Esophagus muscularis mucosa (tissue), 4 donors: ENCODE measurements at regions not wholly inside any gene's neighbourhood (a gene's known extent, or its start where the extent isn't known, plus 50 kb on each side); places are given as distances from the start of the nearest gene placed in this dataset.

ENCODE experiments used
- DNase-seq: peaks from one replicate; pipeline ENCODE4 v3.0.0-alpha.2; 2017; ENCODE audit errors: extremely low spot score
- H3K27ac ChIP-seq, 4 donors: fragments of 200-600 bp; sonication (generic); replicated peaks in 1 of 4; 1 replicate in 3 of 4; 2 replicates in 1 of 4; pipeline ENCODE4 v1.5.1; 2016 to 2019; ENCODE audit warnings: mild to moderate bottlenecking in 1 of 4
- H3K27me3 ChIP-seq, 4 donors: fragments of 200-600 bp; sonication (generic); one replicate each; pipeline versions ENCODE4 v1.5.1 to v1.6.0; 2016 to 2019
- H3K36me3 ChIP-seq, 4 donors: fragments of 200-600 bp; sonication (generic); one replicate each; pipeline ENCODE4 v1.5.1; 2016 to 2019
- H3K4me1 ChIP-seq, 4 donors: fragments of 200-600 bp; sonication (generic); one replicate each; pipeline ENCODE4 v1.5.1; 2016 to 2019
- H3K4me3 ChIP-seq, 4 donors: fragments of 200-600 bp; sonication (generic); 1 replicate in 2 of 4; 2 replicates in 2 of 4; pipeline ENCODE4 v1.5.1; 2016 to 2019; ENCODE audit warnings: mild to moderate bottlenecking in 4 of 4, moderate library complexity in 1 of 4
- H3K9me3 ChIP-seq, 4 donors: fragments of 200-600 bp; sonication (generic); 1 replicate in 3 of 4; 2 replicates in 1 of 4; pipeline ENCODE4 v1.5.1; 2016 to 2019
- CTCF ChIP-seq, 3 experiments: fragments of 200-600 bp in 2 of 3; fragments of 450-650 bp in 1 of 3; sonication (generic) in 2 of 3; IDR thresholded peaks; one replicate each; pipeline ENCODE4 v1.5.1; 2017 to 2019; ENCODE audit warnings: antibody characterized with exemption in 3 of 3, mild to moderate bottlenecking in 2 of 3, moderate library complexity in 1 of 3
- EP300 ChIP-seq: sonication (generic); formaldehyde crosslinking; IDR thresholded peaks from one replicate; pipeline ENCODE4 v1.6.1; 2017; ENCODE audit warnings: antibody characterized with exemption
- POLR2A ChIP-seq: fragments of 450-650 bp; IDR thresholded peaks from one replicate; pipeline ENCODE4 v1.6.1; 2017; ENCODE audit warnings: antibody characterized with exemption, moderate library complexity, mild to moderate bottlenecking, low read depth
- POLR2AphosphoS5 ChIP-seq, 2 donors: sonication (generic); formaldehyde crosslinking; IDR thresholded peaks; one replicate each; pipeline ENCODE4 v1.6.1; 2017; ENCODE audit warnings: antibody characterized with exemption in 2 of 2
- WGBS: methylation state at CpG from one replicate; pipeline ENCODE4 v1.1.5; 2018; 5-methylcytosine and 5-hydroxymethylcytosine counted together
- intact Hi-C: fragments of 100-400 bp; cut with DNase I; formaldehyde crosslinking; loops from one replicate; pipeline ENCODE4 v1.15.1; 2023

DNA sequence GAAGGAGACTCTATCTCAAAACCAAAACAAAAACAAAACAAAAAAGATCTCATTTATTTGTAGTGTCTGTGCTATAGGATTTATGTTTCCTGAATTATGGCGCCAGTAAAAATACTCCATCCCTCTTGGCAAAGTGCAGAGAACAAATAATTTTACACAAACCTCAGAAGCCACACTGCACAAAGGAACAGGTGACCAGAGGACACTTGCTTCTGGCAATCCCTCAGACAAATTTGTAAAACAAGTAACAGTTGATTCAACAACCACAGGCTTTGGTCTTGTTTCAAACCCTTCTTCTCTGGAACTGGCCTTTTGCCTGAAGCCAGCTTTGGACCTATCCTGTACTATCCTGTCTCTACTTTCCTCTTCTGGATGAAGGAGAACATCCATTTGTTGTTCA is 502.1 kb downstream of the DMAC1 start:
- TF ChIP-seq POLR2A (no peak), EP300 (no peak), POLR2AphosphoS5 (IDR thresholded peaks at IDR 0.05) (no peak), CTCF (IDR thresholded peaks at IDR 0.05) (no peak)
- WGBS = 86% methylated on average over 1 of the region's 1 CpG
- Histone ChIP-seq H3K27me3 (no peaks in the 10 kb centered on the region), H3K36me3 (no peaks in the 10 kb centered on the region), H3K9me3 (no peaks in the 10 kb centered on the region), H3K4me1 (no peaks in the 10 kb centered on the region), H3K4me3 (no peak overlapping the region), H3K27ac (no peak overlapping the region)
- DNase-seq = peak; percentile 72
- intact Hi-C loops = no loop called here

DNA sequence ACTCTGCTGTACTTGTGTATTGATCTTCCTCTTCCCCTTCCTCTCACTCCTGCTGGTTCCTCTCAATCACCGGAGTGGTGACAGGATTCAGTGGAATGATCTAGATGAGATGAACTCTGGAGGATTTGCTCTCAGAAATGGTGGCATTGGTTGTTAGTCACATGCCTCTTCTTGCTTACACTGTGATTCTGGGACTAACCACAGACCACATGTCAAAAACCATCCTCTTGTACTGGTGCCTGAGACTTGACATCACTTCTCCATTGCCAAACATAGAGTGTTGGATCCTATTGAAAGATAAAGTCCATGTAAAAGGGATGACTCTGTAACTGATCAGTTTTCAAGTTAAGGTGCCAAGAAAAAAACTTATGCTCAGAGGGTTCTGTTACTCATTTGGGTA is 506.5 kb downstream of the DMAC1 start:
- no peak for DNase-seq
- H3K27ac ChIP-seq = no peak overlapping the region
- 82% methylated on average over 1 of the region's 1 CpG for WGBS
- no peaks in the 10 kb centered on the region for H3K4me1 ChIP-seq
- H3K4me3 ChIP-seq = no peak overlapping the region
- no peaks in the 10 kb centered on the region for H3K36me3 ChIP-seq
- TF ChIP-seq EP300 (no peak), POLR2A (no peak), POLR2AphosphoS5 (IDR thresholded peaks at IDR 0.05) (no peak), CTCF (IDR thresholded peaks at IDR 0.05) (no peak)
- intact Hi-C loops = no loop called here
- H3K9me3 ChIP-seq = no peaks in the 10 kb centered on the region
- H3K27me3 ChIP-seq = no peaks in the 10 kb centered on the region

- Histone ChIP-seq H3K4me1 (no peaks in the 10 kb centered on the region), H3K27ac (no peak overlapping the region), H3K36me3 (no peaks in the 10 kb centered on the region), H3K27me3 (no peaks in the 10 kb centered on the region), H3K4me3 (no peak overlapping the region), H3K9me3 (no peaks in the 10 kb centered on the region)
- TF ChIP-seq POLR2AphosphoS5 (IDR thresholded peaks at IDR 0.05) = no peak
- TF ChIP-seq CTCF (IDR thresholded peaks at IDR 0.05) = no peak
- TF ChIP-seq EP300 = no peak
- no peak for TF ChIP-seq POLR2A
- intact Hi-C loops = no loop called here
- WGBS = 97% methylated on average over 1 of the region's 1 CpG
- no peak for DNase-seq
Observed at GRCh38 chr9:7289773-7290172, 509.8 kb downstream of the DMAC1 start.

GRCh38 chr9:7287986-7288385 is 511.6 kb downstream of the DMAC1 start:
- Histone ChIP-seq H3K36me3 (no peaks in the 10 kb centered on the region), H3K27ac (no peak overlapping the region), H3K9me3 (no peaks in the 10 kb centered on the region), H3K4me1 (no peaks in the 10 kb centered on the region), H3K4me3 (no peak overlapping the region), H3K27me3 (no peaks in the 10 kb centered on the region)
- intact Hi-C loops = no loop called here
- no peak for DNase-seq
- no peak for TF ChIP-seq POLR2A
- no peak for TF ChIP-seq CTCF (IDR thresholded peaks at IDR 0.05)
- no peak for TF ChIP-seq EP300
- TF ChIP-seq POLR2AphosphoS5 (IDR thresholded peaks at IDR 0.05) = no peak

GRCh38 chr9:7287065-7287464 is 512.5 kb downstream of the DMAC1 start:
- H3K4me3 ChIP-seq = no peak overlapping the region
- DNase-seq = no peak
- no peaks in the 10 kb centered on the region for H3K4me1 ChIP-seq
- no peak overlapping the region for H3K27ac ChIP-seq
- 62% methylated on average over 4 of the region's 4 CpGs for WGBS
- no peak for TF ChIP-seq CTCF (IDR thresholded peaks at IDR 0.05)
- no peak for TF ChIP-seq EP300
- no peak for TF ChIP-seq POLR2AphosphoS5 (IDR thresholded peaks at IDR 0.05)
- TF ChIP-seq POLR2A = no peak
- no peaks in the 10 kb centered on the region for H3K36me3 ChIP-seq
- no peaks in the 10 kb centered on the region for H3K9me3 ChIP-seq
- no peaks in the 10 kb centered on the region for H3K27me3 ChIP-seq
- intact Hi-C loops = no loop called here
